ENCODE measurements at regions not wholly inside any gene's neighbourhood (a gene's known extent, or its start where the extent isn't known, plus 50 kb on each side); places are given as distances from the start of the nearest gene placed in this dataset.

DNA sequence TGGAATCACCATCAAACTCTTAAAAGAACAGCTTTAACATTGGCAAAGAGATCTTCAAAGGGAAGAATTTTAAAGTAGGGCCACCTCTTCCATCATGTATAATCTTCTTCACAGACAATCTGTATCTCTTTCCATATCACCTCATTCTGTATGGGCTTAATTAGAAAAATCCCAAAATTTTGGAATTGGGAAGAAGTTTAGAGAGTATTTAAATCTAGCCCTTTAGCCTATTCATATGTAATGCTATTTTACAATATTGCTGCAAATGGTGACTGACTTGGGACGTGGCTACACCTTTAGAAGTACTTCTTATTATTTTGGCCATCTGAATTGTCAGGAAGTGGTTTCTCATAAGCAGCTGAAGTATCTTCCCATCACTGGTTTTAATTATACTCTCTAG is 474.3 kb downstream of the RFPL4B start:
- no peak for DNase-seq (ENCODE audit: low spot score)
- no peak for ATAC-seq (ENCODE audit: low FRiP score)
- no peak for TF ChIP-seq CTCF (IDR thresholded peaks at IDR 0.05)

- DNase-seq (ENCODE audit: low spot score): no peak
- TF ChIP-seq CTCF (IDR thresholded peaks at IDR 0.05): no peak
These were observed 475.6 kb downstream of the RFPL4B start for GRCh38 chr6:112822769-112823168.

DNA sequence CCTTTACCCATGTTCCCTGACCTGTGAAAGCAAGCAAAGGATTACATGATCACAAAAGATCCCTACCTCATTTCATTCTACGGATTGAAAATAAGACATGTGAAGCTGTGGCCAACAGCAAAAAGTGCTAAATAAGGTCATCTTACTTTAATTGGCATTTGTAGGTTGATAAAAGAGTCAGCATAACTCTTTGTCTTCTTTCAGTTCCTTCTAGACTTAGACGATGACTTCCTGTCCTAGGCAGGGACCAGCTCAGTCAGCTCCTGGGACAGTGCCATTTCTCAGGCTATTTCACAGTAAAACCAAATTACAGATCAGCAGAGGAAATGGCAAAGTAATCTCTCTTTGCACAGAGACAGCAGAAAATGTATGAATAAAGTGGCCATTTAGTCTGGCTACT is 480.7 kb downstream of the RFPL4B start:
- TF ChIP-seq CTCF (IDR thresholded peaks at IDR 0.05): no peak
- ATAC-seq (ENCODE audit: low FRiP score): no peak
- DNase-seq (ENCODE audit: low spot score): no peak

More at GRCh38 chr6:112822769-112823168, 475.6 kb downstream of the RFPL4B start:
- ATAC-seq (ENCODE audit: low FRiP score): no peak

- TF ChIP-seq CTCF (IDR thresholded peaks at IDR 0.05): no peak
- DNase-seq (ENCODE audit: low spot score) (no peak), ATAC-seq (ENCODE audit: low FRiP score) (no peak)
These were observed 483.9 kb downstream of the RFPL4B start for GRCh38 chr6:112831022-112831421.

DNA sequence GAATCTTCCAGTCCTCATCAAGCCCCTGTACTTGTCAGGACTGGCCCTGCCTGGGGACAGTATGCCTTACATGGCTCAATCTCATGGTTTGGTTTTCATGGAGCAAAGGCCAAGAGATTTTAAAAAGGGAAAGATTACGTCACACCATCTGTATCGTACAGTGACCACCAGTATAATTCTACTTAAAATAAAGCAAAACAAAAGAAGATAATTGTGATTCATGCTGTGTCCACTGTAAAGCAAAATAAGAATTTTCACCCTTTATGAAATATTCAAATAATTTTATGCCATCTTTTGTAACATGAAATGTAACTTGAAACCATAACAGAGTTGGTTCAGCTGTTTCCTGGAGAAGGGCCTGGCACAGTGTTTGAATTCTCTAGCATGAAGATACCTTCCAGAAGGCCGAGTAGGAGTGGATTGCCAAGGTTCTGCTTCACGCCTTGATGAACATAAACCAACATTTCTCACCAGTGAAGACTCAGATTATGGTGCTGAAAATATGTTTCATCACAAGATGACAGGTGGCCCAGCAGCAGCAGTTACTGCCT is 486.5 kb downstream of the RFPL4B start:
- ATAC-seq (ENCODE audit: low FRiP score) (no peak), DNase-seq (ENCODE audit: low spot score) (no peak)
- no peak for TF ChIP-seq CTCF (IDR thresholded peaks at IDR 0.05)

- no peak for DNase-seq (ENCODE audit: low spot score)
- TF ChIP-seq CTCF (IDR thresholded peaks at IDR 0.05): no peak
- no peak for ATAC-seq (ENCODE audit: low FRiP score)
These were observed 487.9 kb downstream of the RFPL4B start for GRCh38 chr6:112835078-112835477.

DNA sequence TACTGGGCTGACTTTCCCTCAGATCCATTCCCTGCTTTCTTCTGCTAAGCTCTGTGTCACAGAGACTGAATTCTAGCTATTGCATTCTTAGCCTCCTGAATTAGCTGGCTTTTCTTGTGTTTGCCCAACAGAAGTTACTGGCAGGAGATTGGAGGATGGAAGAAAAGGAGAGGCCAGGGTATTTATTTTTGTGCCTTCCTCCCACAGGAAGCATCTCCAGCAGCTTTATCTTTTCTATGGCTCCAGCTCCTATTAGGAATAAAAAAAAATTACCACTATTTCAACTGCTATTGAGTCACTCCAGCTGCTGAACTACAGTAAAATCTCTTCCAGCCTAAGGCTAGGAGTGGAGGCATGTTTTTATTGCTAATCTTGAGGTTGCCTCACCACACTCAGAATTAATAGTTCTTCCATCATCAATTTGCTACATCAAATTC is 492.4 kb downstream of the RFPL4B start:
- no peak for TF ChIP-seq CTCF (IDR thresholded peaks at IDR 0.05)
- DNase-seq (ENCODE audit: low spot score) (no peak), ATAC-seq (ENCODE audit: low FRiP score) (no peak)
